HEK293T (cell line): ENCODE measurements at regions not wholly inside any gene's neighbourhood (a gene's known extent, or its start where the extent isn't known, plus 50 kb on each side); places are given as distances from the start of the nearest gene placed in this dataset.

Experiments used
- ARNT ChIP-seq: fragments of 450-650 bp; IDR thresholded peaks from 2 replicates; pipeline ENCODE4 v1.6.1; 2017; ENCODE audit warnings: mild to moderate bottlenecking
- CTBP1 ChIP-seq: fragments of 450-650 bp; IDR thresholded peaks from 2 replicates; pipeline ENCODE4 v1.6.1; 2016; ENCODE audit warnings: borderline replicate concordance
- FOXM1 ChIP-seq: fragments of 450-650 bp; IDR thresholded peaks from 2 replicates; pipeline ENCODE4 v1.6.1; 2017; ENCODE audit warnings: mild to moderate bottlenecking, borderline replicate concordance
- HDGF ChIP-seq: fragments of 450-650 bp; IDR thresholded peaks from 2 replicates; pipeline ENCODE4 v1.6.1; 2017; ENCODE audit warnings: antibody characterized with exemption, borderline replicate concordance
- L3MBTL2 ChIP-seq: fragments of 450-650 bp; conservative IDR thresholded peaks from 2 replicates; pipeline ENCODE4 v1.6.1; 2016; ENCODE audit warnings: mild to moderate bottlenecking
- SP1 ChIP-seq: fragments of 450-650 bp; IDR thresholded peaks from 2 replicates; pipeline ENCODE4 v1.6.1; 2017
- SUZ12 ChIP-seq: fragments of 450-650 bp; IDR thresholded peaks from 2 replicates; pipeline ENCODE4 v1.6.1; 2016; ENCODE audit warnings: mild to moderate bottlenecking
- TARDBP ChIP-seq: fragments of 450-650 bp; IDR thresholded peaks from 2 replicates; pipeline ENCODE4 v1.6.1; 2016
- ZNF384 ChIP-seq: fragments of 450-650 bp; IDR thresholded peaks from 2 replicates; pipeline ENCODE4 v1.6.1; 2016
- TF ChIP-seq, protein P1 (sequence below): fragments of 450-650 bp; IDR thresholded peaks from 2 replicates; pipeline ENCODE4 v1.6.1; 2016

DNA sequence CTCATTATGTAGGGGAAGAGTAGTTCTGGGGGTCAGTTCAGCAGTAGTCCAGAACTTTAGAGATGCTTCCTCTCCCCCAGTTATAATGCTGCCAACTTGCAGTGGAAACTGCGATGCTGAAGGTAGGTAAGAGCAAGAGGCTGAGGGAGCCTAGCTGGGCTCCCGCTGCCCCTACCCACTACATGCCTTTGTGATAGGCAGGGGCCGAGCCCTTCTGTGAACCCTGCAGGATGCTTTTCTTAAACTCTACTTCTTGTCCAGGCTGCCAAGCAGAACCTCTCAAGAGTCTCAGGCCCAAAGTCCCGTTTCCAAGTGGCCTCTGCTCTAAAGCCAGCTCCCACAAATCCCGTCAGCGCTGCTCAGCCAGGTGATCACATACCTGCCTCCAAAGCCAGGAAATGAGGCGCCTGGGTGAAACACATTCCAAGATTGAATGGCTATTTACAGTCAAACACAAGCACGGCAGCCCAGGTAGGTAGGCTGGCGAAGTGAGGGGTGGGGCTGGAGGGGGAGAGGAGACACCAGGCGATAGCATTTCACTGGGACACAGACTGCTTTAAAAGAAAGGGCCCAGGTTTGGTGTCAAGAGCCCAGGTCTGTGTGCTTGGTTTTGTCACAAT, 150.7 kb downstream of the CD24 start:
- TF ChIP-seq CTBP1 = no peak
- TF ChIP-seq SP1 = no peak
- TF ChIP-seq L3MBTL2 = no peak
- TF ChIP-seq FOXM1 = no peak
- no peak for TF ChIP-seq SUZ12
- no peak for TF ChIP-seq ZNF384
- no peak for TF ChIP-seq ARNT
- TF ChIP-seq, protein P1, sequence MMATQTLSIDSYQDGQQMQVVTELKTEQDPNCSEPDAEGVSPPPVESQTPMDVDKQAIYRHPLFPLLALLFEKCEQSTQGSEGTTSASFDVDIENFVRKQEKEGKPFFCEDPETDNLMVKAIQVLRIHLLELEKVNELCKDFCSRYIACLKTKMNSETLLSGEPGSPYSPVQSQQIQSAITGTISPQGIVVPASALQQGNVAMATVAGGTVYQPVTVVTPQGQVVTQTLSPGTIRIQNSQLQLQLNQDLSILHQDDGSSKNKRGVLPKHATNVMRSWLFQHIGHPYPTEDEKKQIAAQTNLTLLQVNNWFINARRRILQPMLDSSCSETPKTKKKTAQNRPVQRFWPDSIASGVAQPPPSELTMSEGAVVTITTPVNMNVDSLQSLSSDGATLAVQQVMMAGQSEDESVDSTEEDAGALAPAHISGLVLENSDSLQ = no peak
- TF ChIP-seq HDGF = no peak
- TF ChIP-seq TARDBP = no peak
